ENCODE measurements at regions not wholly inside any gene's neighbourhood (a gene's known extent, or its start where the extent isn't known, plus 50 kb on each side); places are given as distances from the start of the nearest gene placed in this dataset.

- Mint-ChIP-seq H3K9me3 (peaks cover 3% of the 10 kb centered on the region; the same call in 2 of the 3 replicates), H3K27ac (no peak overlapping the region), H3K4me1 (no peaks in the 10 kb centered on the region), H3K27me3 (ENCODE audit: insufficient read depth, low read depth, poor library complexity) (peaks cover 6% of the 10 kb centered on the region), H3K36me3 (ENCODE audit: low read depth) (no peaks in the 10 kb centered on the region), H3K4me3 (no peak overlapping the region)
- TF ChIP-seq STAT1 (IDR thresholded peaks at IDR 0.05; ENCODE audit: unreplicated experiment) (no peak), ZNF114 (CRISPR knock-in tag; IDR thresholded peaks at IDR 0.05) (no peak), CREB1 (CRISPR knock-in tag; IDR thresholded peaks at IDR 0.05; ENCODE audit: low read depth) (no peak), JUNB (IDR thresholded peaks at IDR 0.05; ENCODE audit: unreplicated experiment) (no peak), ZNF462 (CRISPR knock-in tag; IDR thresholded peaks at IDR 0.05) (no peak), EZH2 (IDR thresholded peaks at IDR 0.05; ENCODE audit: low read depth, unreplicated experiment) (no peak), POLR2AphosphoS5 (IDR thresholded peaks at IDR 0.05; ENCODE audit: low read depth) (no peak), ETS1 (IDR thresholded peaks at IDR 0.05) (no peak), ZNF331 (CRISPR knock-in tag; IDR thresholded peaks at IDR 0.05; ENCODE audit: low read depth) (no peak), NANOG (IDR thresholded peaks at IDR 0.05; ENCODE audit: borderline replicate concordance) (no peak)
- TF ChIP-seq, protein P1, sequence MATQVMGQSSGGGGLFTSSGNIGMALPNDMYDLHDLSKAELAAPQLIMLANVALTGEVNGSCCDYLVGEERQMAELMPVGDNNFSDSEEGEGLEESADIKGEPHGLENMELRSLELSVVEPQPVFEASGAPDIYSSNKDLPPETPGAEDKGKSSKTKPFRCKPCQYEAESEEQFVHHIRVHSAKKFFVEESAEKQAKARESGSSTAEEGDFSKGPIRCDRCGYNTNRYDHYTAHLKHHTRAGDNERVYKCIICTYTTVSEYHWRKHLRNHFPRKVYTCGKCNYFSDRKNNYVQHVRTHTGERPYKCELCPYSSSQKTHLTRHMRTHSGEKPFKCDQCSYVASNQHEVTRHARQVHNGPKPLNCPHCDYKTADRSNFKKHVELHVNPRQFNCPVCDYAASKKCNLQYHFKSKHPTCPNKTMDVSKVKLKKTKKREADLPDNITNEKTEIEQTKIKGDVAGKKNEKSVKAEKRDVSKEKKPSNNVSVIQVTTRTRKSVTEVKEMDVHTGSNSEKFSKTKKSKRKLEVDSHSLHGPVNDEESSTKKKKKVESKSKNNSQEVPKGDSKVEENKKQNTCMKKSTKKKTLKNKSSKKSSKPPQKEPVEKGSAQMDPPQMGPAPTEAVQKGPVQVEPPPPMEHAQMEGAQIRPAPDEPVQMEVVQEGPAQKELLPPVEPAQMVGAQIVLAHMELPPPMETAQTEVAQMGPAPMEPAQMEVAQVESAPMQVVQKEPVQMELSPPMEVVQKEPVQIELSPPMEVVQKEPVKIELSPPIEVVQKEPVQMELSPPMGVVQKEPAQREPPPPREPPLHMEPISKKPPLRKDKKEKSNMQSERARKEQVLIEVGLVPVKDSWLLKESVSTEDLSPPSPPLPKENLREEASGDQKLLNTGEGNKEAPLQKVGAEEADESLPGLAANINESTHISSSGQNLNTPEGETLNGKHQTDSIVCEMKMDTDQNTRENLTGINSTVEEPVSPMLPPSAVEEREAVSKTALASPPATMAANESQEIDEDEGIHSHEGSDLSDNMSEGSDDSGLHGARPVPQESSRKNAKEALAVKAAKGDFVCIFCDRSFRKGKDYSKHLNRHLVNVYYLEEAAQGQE (IDR thresholded peaks at IDR 0.05; ENCODE audit: unreplicated experiment): no peak
- TF ChIP-seq, protein P2, sequence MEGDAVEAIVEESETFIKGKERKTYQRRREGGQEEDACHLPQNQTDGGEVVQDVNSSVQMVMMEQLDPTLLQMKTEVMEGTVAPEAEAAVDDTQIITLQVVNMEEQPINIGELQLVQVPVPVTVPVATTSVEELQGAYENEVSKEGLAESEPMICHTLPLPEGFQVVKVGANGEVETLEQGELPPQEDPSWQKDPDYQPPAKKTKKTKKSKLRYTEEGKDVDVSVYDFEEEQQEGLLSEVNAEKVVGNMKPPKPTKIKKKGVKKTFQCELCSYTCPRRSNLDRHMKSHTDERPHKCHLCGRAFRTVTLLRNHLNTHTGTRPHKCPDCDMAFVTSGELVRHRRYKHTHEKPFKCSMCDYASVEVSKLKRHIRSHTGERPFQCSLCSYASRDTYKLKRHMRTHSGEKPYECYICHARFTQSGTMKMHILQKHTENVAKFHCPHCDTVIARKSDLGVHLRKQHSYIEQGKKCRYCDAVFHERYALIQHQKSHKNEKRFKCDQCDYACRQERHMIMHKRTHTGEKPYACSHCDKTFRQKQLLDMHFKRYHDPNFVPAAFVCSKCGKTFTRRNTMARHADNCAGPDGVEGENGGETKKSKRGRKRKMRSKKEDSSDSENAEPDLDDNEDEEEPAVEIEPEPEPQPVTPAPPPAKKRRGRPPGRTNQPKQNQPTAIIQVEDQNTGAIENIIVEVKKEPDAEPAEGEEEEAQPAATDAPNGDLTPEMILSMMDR (conservative IDR thresholded peaks at IDR 0.05; ENCODE audit: low read depth in 2 of 2): no peak
- H3F3A ChIP-seq (replicated peaks; ENCODE audit: low read depth): no peaks in the 10 kb centered on the region
- H3K27me3 ChIP-seq (ENCODE audit: insufficient read depth): no peaks in the 10 kb centered on the region
- ATAC-seq: no peak
- no peaks in the 10 kb centered on the region for H3K36me3 ChIP-seq (ENCODE audit: insufficient read depth)
- no peak overlapping the region for H3K4me2 ChIP-seq
- H2AFZ ChIP-seq: no peak overlapping the region
- no peaks in the 10 kb centered on the region for H3K4me1 ChIP-seq (ENCODE audit: insufficient read depth)
- H3K4me3 ChIP-seq: no peak overlapping the region
- no peak overlapping the region for H3K27ac ChIP-seq (ENCODE audit: low read depth)
- no peaks in the 10 kb centered on the region for H3K79me2 ChIP-seq (replicated peaks; ENCODE audit: insufficient read depth)
- H4K20me1 ChIP-seq (replicated peaks; ENCODE audit: insufficient read depth): no peaks in the 10 kb centered on the region
- DNase-seq (ENCODE audit: low spot score): no peak
- peaks cover 4% of the 10 kb centered on the region; the same call in 1 of the 2 replicates for H3K9me2 ChIP-seq (ENCODE audit: insufficient read depth)
These were observed 152.4 kb downstream of the IRX5 start for GRCh38 chr16:55083052-55083451.
